ENCODE measurements at regions not wholly inside any gene's neighbourhood (a gene's known extent, or its start where the extent isn't known, plus 50 kb on each side); places are given as distances from the start of the nearest gene placed in this dataset.

DNA sequence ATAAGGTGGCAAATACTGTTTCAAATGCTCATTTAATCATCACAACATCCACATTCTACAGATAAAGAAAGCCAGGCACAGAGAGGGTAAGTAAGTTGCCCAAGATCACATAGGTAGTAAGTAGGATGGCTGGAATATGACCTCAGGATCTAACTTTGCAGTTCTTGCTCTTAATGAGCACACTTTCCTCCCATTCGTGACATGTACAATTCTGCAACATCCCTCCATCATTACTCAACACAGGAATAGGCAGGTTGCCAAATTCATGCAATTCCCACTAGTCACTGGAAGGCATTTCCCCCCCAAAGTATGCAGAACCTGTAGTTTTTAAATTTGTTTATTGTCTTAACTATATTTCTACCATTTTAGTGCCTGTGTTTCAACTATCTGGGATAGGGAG, 109.2 kb downstream of the OLFM4 start:
- TF ChIP-seq, protein P1, sequence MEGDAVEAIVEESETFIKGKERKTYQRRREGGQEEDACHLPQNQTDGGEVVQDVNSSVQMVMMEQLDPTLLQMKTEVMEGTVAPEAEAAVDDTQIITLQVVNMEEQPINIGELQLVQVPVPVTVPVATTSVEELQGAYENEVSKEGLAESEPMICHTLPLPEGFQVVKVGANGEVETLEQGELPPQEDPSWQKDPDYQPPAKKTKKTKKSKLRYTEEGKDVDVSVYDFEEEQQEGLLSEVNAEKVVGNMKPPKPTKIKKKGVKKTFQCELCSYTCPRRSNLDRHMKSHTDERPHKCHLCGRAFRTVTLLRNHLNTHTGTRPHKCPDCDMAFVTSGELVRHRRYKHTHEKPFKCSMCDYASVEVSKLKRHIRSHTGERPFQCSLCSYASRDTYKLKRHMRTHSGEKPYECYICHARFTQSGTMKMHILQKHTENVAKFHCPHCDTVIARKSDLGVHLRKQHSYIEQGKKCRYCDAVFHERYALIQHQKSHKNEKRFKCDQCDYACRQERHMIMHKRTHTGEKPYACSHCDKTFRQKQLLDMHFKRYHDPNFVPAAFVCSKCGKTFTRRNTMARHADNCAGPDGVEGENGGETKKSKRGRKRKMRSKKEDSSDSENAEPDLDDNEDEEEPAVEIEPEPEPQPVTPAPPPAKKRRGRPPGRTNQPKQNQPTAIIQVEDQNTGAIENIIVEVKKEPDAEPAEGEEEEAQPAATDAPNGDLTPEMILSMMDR (IDR thresholded peaks at IDR 0.05): no peak
- no peak for TF ChIP-seq POLR2A (IDR thresholded peaks at IDR 0.05)

Measured in uterus (tissue), 2 donors.